Panc1 (cell line): ENCODE measurements at regions not wholly inside any gene's neighbourhood (a gene's known extent, or its start where the extent isn't known, plus 50 kb on each side); places are given as distances from the start of the nearest gene placed in this dataset.

Experiments
- ATAC-seq: fragments of 200-7000 bp; cut with Tn5 transposase; 2 replicates; pipeline ENCODE4 v1.9.1; 2020; ENCODE audit warnings: mild to moderate bottlenecking, moderate library complexity
- BruUV-seq: library from RNA; stranded (reverse); fragments of 400-500 nt; replicated peaks from 2 replicates; lab custom pipeline; 2021; lab: Mats Ljungman, UMichigan
- CTCF ChIA-PET: fragments of 300-600 bp; sonication (Branson Sonifier 250); formaldehyde crosslinking; loops from one replicate; lab custom pipeline; 2022; ENCODE audit warnings: antibody characterized with exemption; lab: Charles Lee
- POLR2A ChIA-PET: fragments of 300-600 bp; sonication (Branson Sonifier 250); formaldehyde crosslinking; loops from one replicate; lab custom pipeline; 2022; ENCODE audit warnings: antibody characterized with exemption; lab: Charles Lee
- DNase-seq: peaks from one replicate; pipeline ENCODE4 v3.0.0-alpha.2; 2010; ENCODE audit warnings: low read depth, low spot score
- H3K27ac ChIP-seq: 2 replicates; pipeline ENCODE4 v1.5.1; 2011; ENCODE audit warnings: mild to moderate bottlenecking, low read length, inconsistent platforms
- H3K27me3 ChIP-seq: fragments of 200-500 bp; sonication (Bioruptor generic); 2 replicates; pipeline ENCODE4 v1.6.0; 2014; ENCODE audit warnings: low read length, inconsistent platforms; ENCODE audit not compliant: control insufficient read depth, insufficient read depth
- H3K36me3 ChIP-seq: fragments of 200-500 bp; sonication (Bioruptor generic); 2 replicates; pipeline ENCODE4 v1.5.1; 2014; ENCODE audit warnings: inconsistent platforms, mild to moderate bottlenecking, low read length, moderate library complexity; ENCODE audit not compliant: control insufficient read depth, insufficient read depth
- H3K4me1 ChIP-seq: 2 replicates; pipeline ENCODE4 v1.5.1; 2011; ENCODE audit warnings: inconsistent platforms, mild to moderate bottlenecking, low read length, moderate library complexity; ENCODE audit not compliant: control insufficient read depth, insufficient read depth
- H3K4me3 ChIP-seq, 2 experiments: 2 replicates each; pipeline ENCODE4 v1.5.1; 2011 to 2012; ENCODE audit warnings: low read depth in 2 of 2, low read length in 2 of 2, mild to moderate bottlenecking in 2 of 2, inconsistent platforms in 1 of 2, moderate library complexity in 1 of 2
- H3K9me3 ChIP-seq: fragments of 200-500 bp; sonication (Bioruptor generic); 2 replicates; pipeline ENCODE4 v1.5.1; 2014; ENCODE audit warnings: low read depth, mild to moderate bottlenecking, inconsistent platforms, low read length, moderate library complexity; ENCODE audit not compliant: control insufficient read depth, insufficient read depth
- POLR2AphosphoS5 ChIP-seq: IDR thresholded peaks from 2 replicates; pipeline ENCODE4 v1.6.1; 2012; ENCODE audit warnings: mild to moderate bottlenecking, low read depth, low read length, moderate library complexity
- REST ChIP-seq, 2 experiments: IDR thresholded peaks; 2 replicates each; pipeline ENCODE4 v1.6.1; 2011 to 2012; ENCODE audit warnings: low read depth in 2 of 2, control low read depth in 1 of 2, low read length in 1 of 2, mild to moderate bottlenecking in 1 of 2, moderate library complexity in 1 of 2; ENCODE audit not compliant: insufficient read depth in 1 of 2
- SIN3A ChIP-seq: IDR thresholded peaks from 2 replicates; pipeline ENCODE4 v1.6.1; 2012; ENCODE audit warnings: low read depth, mild to moderate bottlenecking, low read length, moderate library complexity, borderline replicate concordance; ENCODE audit not compliant: insufficient read depth
- TCF7L2 ChIP-seq: IDR thresholded peaks from 2 replicates; pipeline ENCODE4 v1.6.1; 2011; ENCODE audit warnings: mild to moderate bottlenecking, low read depth, low read length, inconsistent platforms
- in situ Hi-C: cut with HindIII; loops from 2 replicates; pipeline ENCODE4 v1.10.0; 2016; ENCODE audit warnings: low sequenced_read_pairs, low pct_unique_long_range_greater_than_20kb
- intact Hi-C: fragments of 100-400 bp; cut with micrococcal nuclease; formaldehyde crosslinking; loops from one replicate; pipeline ENCODE4 v1.10.0; 2022; ENCODE audit not compliant: unreplicated experiment
- TF ChIP-seq, protein P1 (sequence below): fragments of 450-650 bp; IDR thresholded peaks from 2 replicates; pipeline ENCODE4 v1.5.1; 2017; ENCODE audit warnings: mild to moderate bottlenecking

GRCh38 chr9:77087506-77087905 lies 68.1 kb downstream of the FOXB2 start:
- ChIA-PET CTCF (no interaction called here), POLR2A (no interaction called here)
- Histone ChIP-seq H3K9me3 (no peaks in the 10 kb centered on the region), H3K4me1 (no peaks in the 10 kb centered on the region), H3K4me3 (no peak overlapping the region), H3K27ac (no peak overlapping the region), H3K36me3 (no peaks in the 10 kb centered on the region), H3K27me3 (peaks cover 4% of the 10 kb centered on the region)
- in situ Hi-C loops (no loop called here), intact Hi-C loops (no loop called here)
- BruUV-seq = no TSS peak
- no peak for ATAC-seq
- no peak for DNase-seq
- TF ChIP-seq REST (IDR thresholded peaks at IDR 0.05; ENCODE audit: insufficient read depth in 1 of 2, low read depth in 2 of 2, low read length in 1 of 2) (no peak), SIN3A (no peak), TCF7L2 (no peak), POLR2AphosphoS5 (no peak)
- TF ChIP-seq, protein P1, sequence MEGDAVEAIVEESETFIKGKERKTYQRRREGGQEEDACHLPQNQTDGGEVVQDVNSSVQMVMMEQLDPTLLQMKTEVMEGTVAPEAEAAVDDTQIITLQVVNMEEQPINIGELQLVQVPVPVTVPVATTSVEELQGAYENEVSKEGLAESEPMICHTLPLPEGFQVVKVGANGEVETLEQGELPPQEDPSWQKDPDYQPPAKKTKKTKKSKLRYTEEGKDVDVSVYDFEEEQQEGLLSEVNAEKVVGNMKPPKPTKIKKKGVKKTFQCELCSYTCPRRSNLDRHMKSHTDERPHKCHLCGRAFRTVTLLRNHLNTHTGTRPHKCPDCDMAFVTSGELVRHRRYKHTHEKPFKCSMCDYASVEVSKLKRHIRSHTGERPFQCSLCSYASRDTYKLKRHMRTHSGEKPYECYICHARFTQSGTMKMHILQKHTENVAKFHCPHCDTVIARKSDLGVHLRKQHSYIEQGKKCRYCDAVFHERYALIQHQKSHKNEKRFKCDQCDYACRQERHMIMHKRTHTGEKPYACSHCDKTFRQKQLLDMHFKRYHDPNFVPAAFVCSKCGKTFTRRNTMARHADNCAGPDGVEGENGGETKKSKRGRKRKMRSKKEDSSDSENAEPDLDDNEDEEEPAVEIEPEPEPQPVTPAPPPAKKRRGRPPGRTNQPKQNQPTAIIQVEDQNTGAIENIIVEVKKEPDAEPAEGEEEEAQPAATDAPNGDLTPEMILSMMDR = no peak

GRCh38 chr9:77092536-77092935 lies 73.1 kb downstream of the FOXB2 start:
- BruUV-seq = no TSS peak
- intact Hi-C loops (no loop called here), in situ Hi-C loops (no loop called here)
- TF ChIP-seq REST (IDR thresholded peaks at IDR 0.05; ENCODE audit: insufficient read depth in 1 of 2, low read depth in 2 of 2, low read length in 1 of 2) (no peak), POLR2AphosphoS5 (no peak), SIN3A (no peak), TCF7L2 (no peak)
- TF ChIP-seq, protein P1 = no peak
- H3K9me3 ChIP-seq = no peaks in the 10 kb centered on the region
- H3K4me3 ChIP-seq = no peak overlapping the region
- H3K4me1 ChIP-seq = no peaks in the 10 kb centered on the region
- DNase-seq (no peak), ATAC-seq (no peak)
- no peaks in the 10 kb centered on the region for H3K36me3 ChIP-seq
- ChIA-PET CTCF (no interaction called here), POLR2A (no interaction called here)
- peaks cover 2% of the 10 kb centered on the region; the same call in 1 of the 2 replicates for H3K27me3 ChIP-seq
- no peak overlapping the region for H3K27ac ChIP-seq
